ENCODE measurements at regions not wholly inside any gene's neighbourhood (a gene's known extent, or its start where the extent isn't known, plus 50 kb on each side); places are given as distances from the start of the nearest gene placed in this dataset.

- FAIRE-seq (no peak), DNase-seq (ENCODE audit: insufficient read length, low spot score) (no peak)
These were observed 49.8 kb upstream of the FCN1 start for GRCh38 chr9:134967547-134967930.

GRCh38 chr9:134968011-134968822, 50.5 kb upstream of the FCN1 start:
- no peak for FAIRE-seq
- no peak for DNase-seq (ENCODE audit: insufficient read length, low spot score)

GRCh38 chr9:134968823-134969090, 51.0 kb upstream of the FCN1 start:
- FAIRE-seq = no peak
- no peak for DNase-seq (ENCODE audit: insufficient read length, low spot score)

GRCh38 chr9:134969156-134970045, 51.7 kb upstream of the FCN1 start:
- FAIRE-seq (no peak), DNase-seq (ENCODE audit: insufficient read length, low spot score) (no peak)

- DNase-seq (ENCODE audit: insufficient read length, low spot score) (no peak), FAIRE-seq (no peak)
These were observed 52.5 kb upstream of the FCN1 start for GRCh38 chr9:134970198-134970597.

GRCh38 chr9:134970719-134971118, 53.0 kb upstream of the FCN1 start:
- FAIRE-seq (no peak), DNase-seq (ENCODE audit: insufficient read length, low spot score) (no peak)

- DNase-seq (ENCODE audit: insufficient read length, low spot score) = no peak
- FAIRE-seq = no peak
These were observed 53.5 kb upstream of the FCN1 start for GRCh38 chr9:134971196-134971595.

GRCh38 chr9:134971696-134972095, 54.0 kb upstream of the FCN1 start:
- FAIRE-seq (no peak), DNase-seq (ENCODE audit: insufficient read length, low spot score) (no peak)

GRCh38 chr9:134972140-134972539, 54.4 kb upstream of the FCN1 start:
- FAIRE-seq = no peak
- no peak for DNase-seq (ENCODE audit: insufficient read length, low spot score)

- DNase-seq (ENCODE audit: insufficient read length, low spot score) = no peak
- no peak for FAIRE-seq
These were observed 57.5 kb upstream of the FCN1 start for GRCh38 chr9:134975253-134975652.

GRCh38 chr9:134976403-134976802, 58.7 kb upstream of the FCN1 start:
- FAIRE-seq (no peak), DNase-seq (ENCODE audit: insufficient read length, low spot score) (no peak)

GRCh38 chr9:134978272-134978671, 60.6 kb upstream of the FCN1 start:
- DNase-seq (ENCODE audit: insufficient read length, low spot score) (no peak), FAIRE-seq (no peak)

GRCh38 chr9:134980516-134980915, 62.8 kb upstream of the FCN1 start:
- FAIRE-seq (no peak), DNase-seq (ENCODE audit: insufficient read length, low spot score) (no peak)

GRCh38 chr9:134980991-134981390, 63.3 kb upstream of the FCN1 start:
- FAIRE-seq (no peak), DNase-seq (ENCODE audit: insufficient read length, low spot score) (no peak)

- no peak for FAIRE-seq
- no peak for DNase-seq (ENCODE audit: insufficient read length, low spot score)
These were observed 64.1 kb upstream of the FCN1 start for GRCh38 chr9:134981829-134982228.

- FAIRE-seq = no peak
- DNase-seq (ENCODE audit: insufficient read length, low spot score) = no peak
These were observed 64.6 kb upstream of the FCN1 start for GRCh38 chr9:134982311-134982710.

- no peak for FAIRE-seq
- DNase-seq (ENCODE audit: insufficient read length, low spot score) = peak; percentile 58
These were observed 65.4 kb upstream of the FCN1 start for GRCh38 chr9:134983074-134983473.

GRCh38 chr9:134983506-134984371, 66.0 kb upstream of the FCN1 start:
- FAIRE-seq = no peak
- no peak for DNase-seq (ENCODE audit: insufficient read length, low spot score)

- DNase-seq (ENCODE audit: insufficient read length, low spot score) = no peak
- no peak for FAIRE-seq
These were observed 66.9 kb upstream of the FCN1 start for GRCh38 chr9:134984372-134985265.

GRCh38 chr9:134985451-134985850, 67.7 kb upstream of the FCN1 start:
- FAIRE-seq (no peak), DNase-seq (ENCODE audit: insufficient read length, low spot score) (no peak)
